ENCODE measurements at regions not wholly inside any gene's neighbourhood (a gene's known extent, or its start where the extent isn't known, plus 50 kb on each side); places are given as distances from the start of the nearest gene placed in this dataset.

DNA sequence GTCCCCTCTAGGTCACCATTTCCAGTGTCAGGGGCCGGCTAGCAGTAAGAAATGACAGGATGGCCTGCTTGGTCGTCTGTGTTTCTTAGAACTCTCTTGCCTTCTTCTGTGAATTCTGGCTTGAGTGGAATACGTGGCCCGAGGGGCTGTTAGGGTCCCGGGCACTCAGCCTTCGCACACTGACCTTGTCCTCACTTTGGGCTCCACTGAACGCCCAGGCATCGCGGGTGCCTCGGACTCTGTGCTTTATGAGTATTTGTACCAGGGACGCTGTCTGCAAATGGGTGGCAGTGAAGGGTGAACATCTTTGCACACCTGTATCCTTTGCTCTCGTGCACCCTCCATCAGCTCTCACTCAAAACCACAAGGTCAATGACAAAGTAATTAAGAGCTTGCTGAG is 123.4 kb upstream of the ANO1 start:
- peaks cover 27% of the 10 kb centered on the region for H3K4me1 Mint-ChIP-seq (ENCODE audit: unreplicated experiment)
- peaks cover 17% of the 10 kb centered on the region for H3K27me3 Mint-ChIP-seq
- H3K4me3 Mint-ChIP-seq: no peak overlapping the region
- H3K9me3 Mint-ChIP-seq: no peaks in the 10 kb centered on the region
- H3K27ac Mint-ChIP-seq: no peak overlapping the region
- no peak for DNase-seq (ENCODE audit: extremely low spot score, unreplicated experiment)
- TF ChIP-seq, protein P1, sequence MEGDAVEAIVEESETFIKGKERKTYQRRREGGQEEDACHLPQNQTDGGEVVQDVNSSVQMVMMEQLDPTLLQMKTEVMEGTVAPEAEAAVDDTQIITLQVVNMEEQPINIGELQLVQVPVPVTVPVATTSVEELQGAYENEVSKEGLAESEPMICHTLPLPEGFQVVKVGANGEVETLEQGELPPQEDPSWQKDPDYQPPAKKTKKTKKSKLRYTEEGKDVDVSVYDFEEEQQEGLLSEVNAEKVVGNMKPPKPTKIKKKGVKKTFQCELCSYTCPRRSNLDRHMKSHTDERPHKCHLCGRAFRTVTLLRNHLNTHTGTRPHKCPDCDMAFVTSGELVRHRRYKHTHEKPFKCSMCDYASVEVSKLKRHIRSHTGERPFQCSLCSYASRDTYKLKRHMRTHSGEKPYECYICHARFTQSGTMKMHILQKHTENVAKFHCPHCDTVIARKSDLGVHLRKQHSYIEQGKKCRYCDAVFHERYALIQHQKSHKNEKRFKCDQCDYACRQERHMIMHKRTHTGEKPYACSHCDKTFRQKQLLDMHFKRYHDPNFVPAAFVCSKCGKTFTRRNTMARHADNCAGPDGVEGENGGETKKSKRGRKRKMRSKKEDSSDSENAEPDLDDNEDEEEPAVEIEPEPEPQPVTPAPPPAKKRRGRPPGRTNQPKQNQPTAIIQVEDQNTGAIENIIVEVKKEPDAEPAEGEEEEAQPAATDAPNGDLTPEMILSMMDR (conservative IDR thresholded peaks at IDR 0.05): no peak
- peaks cover under 1% of the 10 kb centered on the region for H3K36me3 Mint-ChIP-seq

DNA sequence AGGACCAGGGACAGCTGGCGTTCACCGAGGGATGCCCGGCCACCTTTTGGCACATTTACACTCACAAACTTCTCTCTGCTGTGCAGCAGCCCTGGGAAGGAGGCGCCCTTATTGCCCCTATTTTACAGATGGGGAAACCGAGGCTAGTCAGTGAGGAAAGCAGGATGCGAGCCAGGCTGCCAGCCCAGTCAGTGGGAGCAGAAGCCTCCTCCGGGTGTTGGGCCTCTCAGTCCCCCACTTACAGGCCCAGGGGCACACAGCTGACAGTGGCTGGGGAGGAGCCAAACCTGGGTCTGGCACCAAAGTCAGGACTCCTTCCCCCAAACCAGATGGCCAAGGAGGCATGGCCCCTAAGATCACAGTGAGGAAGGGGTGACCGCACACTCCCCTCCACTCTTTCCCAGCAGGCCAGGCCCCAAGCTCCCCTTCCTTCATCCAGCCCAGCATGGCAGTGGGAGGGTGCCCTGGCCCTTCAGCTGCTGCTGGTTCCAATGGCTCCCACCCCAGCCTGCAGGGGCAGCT is 121.4 kb upstream of the ANO1 start:
- DNase-seq (ENCODE audit: extremely low spot score, unreplicated experiment): no peak
- peaks cover 27% of the 10 kb centered on the region for H3K4me1 Mint-ChIP-seq (ENCODE audit: unreplicated experiment)
- no peak overlapping the region for H3K27ac Mint-ChIP-seq
- H3K4me3 Mint-ChIP-seq: no peak overlapping the region
- TF ChIP-seq, protein P1 (conservative IDR thresholded peaks at IDR 0.05): no peak
- peaks cover 17% of the 10 kb centered on the region for H3K27me3 Mint-ChIP-seq
- no peaks in the 10 kb centered on the region for H3K9me3 Mint-ChIP-seq
- peaks cover 3% of the 10 kb centered on the region for H3K36me3 Mint-ChIP-seq

DNA sequence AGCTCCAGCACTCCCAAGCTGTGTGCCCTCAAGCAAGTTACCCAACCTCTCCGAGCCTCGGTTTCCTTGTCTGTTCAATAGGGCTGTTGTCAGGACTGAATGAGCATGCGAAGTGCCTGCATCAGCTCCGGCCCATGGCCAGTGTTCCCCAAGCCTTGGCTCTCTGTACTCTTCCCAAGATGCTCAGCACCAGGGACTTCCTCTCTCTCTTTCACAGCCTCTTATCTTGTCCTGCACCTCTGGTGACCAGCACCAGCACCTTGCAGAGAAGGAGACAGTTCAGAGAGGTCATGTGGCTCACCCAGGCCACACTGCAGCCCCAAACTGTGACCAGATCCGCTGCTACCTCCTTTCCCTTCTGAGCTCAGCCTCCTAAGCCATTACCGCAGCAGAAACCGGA is 120.3 kb upstream of the ANO1 start:
- peaks cover 3% of the 10 kb centered on the region for H3K36me3 Mint-ChIP-seq
- peaks cover 14% of the 10 kb centered on the region for H3K27me3 Mint-ChIP-seq
- H3K4me1 Mint-ChIP-seq (ENCODE audit: unreplicated experiment): peaks cover 29% of the 10 kb centered on the region
- TF ChIP-seq, protein P1 (conservative IDR thresholded peaks at IDR 0.05): no peak
- no peaks in the 10 kb centered on the region for H3K9me3 Mint-ChIP-seq
- H3K4me3 Mint-ChIP-seq: no peak overlapping the region
- DNase-seq (ENCODE audit: extremely low spot score, unreplicated experiment): no peak
- H3K27ac Mint-ChIP-seq: no peak overlapping the region

DNA sequence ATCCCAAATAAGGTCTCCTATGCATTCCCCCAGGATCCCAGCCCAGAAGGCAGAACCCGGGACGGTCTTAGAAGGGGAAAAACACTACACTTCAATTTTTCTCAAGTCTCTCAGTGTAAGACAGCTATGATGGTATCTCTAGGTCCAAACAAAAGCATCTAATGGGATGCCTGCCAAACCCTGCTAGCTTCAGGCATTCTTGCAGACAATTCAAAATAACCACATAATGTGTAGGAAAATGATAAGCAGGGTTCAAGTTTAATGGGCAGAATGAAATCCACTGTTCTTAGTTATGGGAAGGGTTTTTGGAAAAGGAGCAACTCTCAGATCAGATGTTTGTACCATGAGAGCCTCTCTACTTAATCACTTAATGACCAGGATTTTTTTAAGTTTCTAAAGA is 119.8 kb upstream of the ANO1 start:
- no peak for DNase-seq (ENCODE audit: extremely low spot score, unreplicated experiment)
- Mint-ChIP-seq H3K9me3 (no peaks in the 10 kb centered on the region), H3K4me3 (no peak overlapping the region), H3K36me3 (peaks cover 3% of the 10 kb centered on the region), H3K4me1 (ENCODE audit: unreplicated experiment) (peaks cover 28% of the 10 kb centered on the region), H3K27ac (no peak overlapping the region), H3K27me3 (peaks cover 10% of the 10 kb centered on the region)
- TF ChIP-seq, protein P1 (conservative IDR thresholded peaks at IDR 0.05): no peak

GRCh38 chr11:69959461-69959860 is 118.7 kb upstream of the ANO1 start:
- TF ChIP-seq, protein P1 (conservative IDR thresholded peaks at IDR 0.05): no peak
- Mint-ChIP-seq H3K4me1 (ENCODE audit: unreplicated experiment) (peaks cover 39% of the 10 kb centered on the region), H3K36me3 (peaks cover 3% of the 10 kb centered on the region), H3K27me3 (peaks cover 9% of the 10 kb centered on the region), H3K4me3 (no peak overlapping the region), H3K9me3 (no peaks in the 10 kb centered on the region), H3K27ac (no peak overlapping the region)
- no peak for DNase-seq (ENCODE audit: extremely low spot score, unreplicated experiment)

DNA sequence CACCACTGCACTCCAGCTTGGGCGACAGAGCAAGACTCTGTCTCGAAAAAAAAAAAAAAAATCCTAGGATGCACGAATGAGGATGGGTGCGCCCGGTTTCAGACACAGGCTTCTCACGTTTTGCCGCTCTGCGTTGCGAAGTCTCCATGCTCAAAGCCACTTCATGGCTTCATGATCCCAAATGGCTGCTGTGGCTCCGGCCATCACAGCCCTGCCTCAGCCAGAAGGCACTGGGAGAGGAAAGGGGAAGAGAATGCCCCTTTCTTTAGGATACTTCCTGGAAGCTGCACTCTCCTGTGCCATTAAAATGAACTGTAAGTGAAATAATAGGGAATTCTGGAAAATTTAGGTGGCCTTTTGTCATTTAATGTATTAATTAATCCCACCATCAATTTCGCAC is 116.4 kb upstream of the ANO1 start:
- H3K27me3 Mint-ChIP-seq: peaks cover 7% of the 10 kb centered on the region
- peaks cover 3% of the 10 kb centered on the region for H3K36me3 Mint-ChIP-seq
- TF ChIP-seq, protein P1 (conservative IDR thresholded peaks at IDR 0.05): no peak
- H3K27ac Mint-ChIP-seq: no peak overlapping the region
- H3K4me1 Mint-ChIP-seq (ENCODE audit: unreplicated experiment): peaks cover 40% of the 10 kb centered on the region
- H3K9me3 Mint-ChIP-seq: no peaks in the 10 kb centered on the region
- no peak for DNase-seq (ENCODE audit: extremely low spot score, unreplicated experiment)
- no peak overlapping the region for H3K4me3 Mint-ChIP-seq
